ENCODE measurements at regions not wholly inside any gene's neighbourhood (a gene's known extent, or its start where the extent isn't known, plus 50 kb on each side); places are given as distances from the start of the nearest gene placed in this dataset.
A peak's percentile ranks its signal among the peaks of the same experiment; 100 is the strongest.

- no peak for DNase-seq
Observed at GRCh38 chr18:46297124-46297523, 192.9 kb downstream of the HAUS1 start.

- no peak for DNase-seq
Observed at GRCh38 chr18:46297621-46298020, 193.4 kb downstream of the HAUS1 start.

GRCh38 chr18:46298511-46298910 is 194.3 kb downstream of the HAUS1 start:
- DNase-seq, result no peak

GRCh38 chr18:46299465-46300008 is 195.4 kb downstream of the HAUS1 start:
- DNase-seq, result no peak

- no peak for DNase-seq
Observed at GRCh38 chr18:46301081-46301480, 196.9 kb downstream of the HAUS1 start.

- DNase-seq, result no peak
Observed at GRCh38 chr18:46301571-46301970, 197.4 kb downstream of the HAUS1 start.

GRCh38 chr18:46302528-46303485 is 198.6 kb downstream of the HAUS1 start:
- DNase-seq, result no peak

GRCh38 chr18:46310258-46310657 is 206.1 kb downstream of the HAUS1 start:
- DNase-seq, result peak; percentile 38

- DNase-seq, result no peak
Observed at GRCh38 chr18:46310675-46311345, 206.6 kb downstream of the HAUS1 start.

- DNase-seq, result no peak
Observed at GRCh38 chr18:46311491-46311890, 207.3 kb downstream of the HAUS1 start.

- DNase-seq, result no peak
Observed at GRCh38 chr18:46312221-46312620, 208.0 kb downstream of the HAUS1 start.

- DNase-seq, result no peak
Observed at GRCh38 chr18:46313521-46313920, 209.3 kb downstream of the HAUS1 start.

GRCh38 chr18:46314011-46314410 is 209.8 kb downstream of the HAUS1 start:
- no peak for DNase-seq

- no peak for DNase-seq
Observed at GRCh38 chr18:46315161-46315560, 211.0 kb downstream of the HAUS1 start.

- no peak for DNase-seq
Observed at GRCh38 chr18:46318356-46318755, 214.2 kb downstream of the HAUS1 start.

GRCh38 chr18:46319783-46320182 is 215.6 kb downstream of the HAUS1 start:
- DNase-seq, result no peak

GRCh38 chr18:46320297-46320696 is 216.1 kb downstream of the HAUS1 start:
- no peak for DNase-seq

GRCh38 chr18:46320928-46321711 is 216.9 kb downstream of the HAUS1 start:
- DNase-seq, result peak; percentile 66

GRCh38 chr18:46321955-46322354 is 217.8 kb downstream of the HAUS1 start:
- peak; percentile 8 for DNase-seq

- no peak for DNase-seq
Observed at GRCh38 chr18:46322411-46322891, 218.3 kb downstream of the HAUS1 start.

GRCh38 chr18:46322941-46323340 is 218.8 kb downstream of the HAUS1 start:
- DNase-seq, result no peak

GRCh38 chr18:46324087-46324955 is 220.1 kb downstream of the HAUS1 start:
- peak; percentile 83 for DNase-seq

Measured in DMS79 treated with DMSO at 0.1 percent for 48 hours (cell line).